NCI-H2107 treated with DMSO at 0.1 percent for 48 hours (cell line): ENCODE measurements at regions not wholly inside any gene's neighbourhood (a gene's known extent, or its start where the extent isn't known, plus 50 kb on each side); places are given as distances from the start of the nearest gene placed in this dataset.

Experiments used
- DNase-seq: peaks from one replicate; lab custom pipeline; 2025; ENCODE audit not compliant: unreplicated experiment; lab: John Stamatoyannopoulos, UW

DNA sequence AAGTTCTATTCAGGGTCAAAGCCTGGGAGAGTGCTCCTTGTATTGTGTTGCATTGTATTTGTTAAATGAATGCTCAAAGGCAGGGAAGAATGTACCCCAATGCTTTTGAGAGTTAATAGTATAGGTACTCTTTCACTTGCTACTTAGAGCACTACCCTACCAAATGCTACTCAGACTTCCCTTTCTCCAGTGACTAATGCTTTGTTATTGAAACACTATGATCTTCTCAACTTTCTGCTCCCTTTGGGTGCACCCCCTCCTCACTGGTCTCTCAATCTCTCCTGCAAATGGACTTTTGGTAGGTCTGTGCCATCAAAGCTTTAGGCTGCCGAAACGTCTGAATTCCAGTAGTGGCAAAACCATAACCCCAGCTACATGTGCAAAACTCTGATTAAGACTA is 177.7 kb upstream of the AHR start:
- DNase-seq: no peak

DNA sequence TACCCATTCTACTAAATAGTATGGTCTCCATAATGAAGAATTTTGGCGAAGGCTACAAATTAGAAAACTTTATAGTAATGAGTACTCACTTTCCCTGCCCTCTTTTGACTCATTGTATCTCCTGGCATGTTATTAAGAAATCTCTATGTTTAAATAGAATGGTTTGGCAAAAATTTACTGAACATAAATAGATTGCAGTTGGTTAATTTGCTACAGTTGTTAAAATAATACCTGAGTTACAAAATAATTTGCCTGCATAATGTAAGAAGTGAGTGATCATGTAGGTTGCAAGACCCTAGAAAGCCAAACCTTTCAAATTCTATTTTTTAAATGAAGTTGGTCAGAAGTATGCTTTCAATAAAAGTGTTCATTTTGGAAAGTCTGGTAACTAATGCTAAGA is 176.8 kb upstream of the AHR start:
- no peak for DNase-seq

DNA sequence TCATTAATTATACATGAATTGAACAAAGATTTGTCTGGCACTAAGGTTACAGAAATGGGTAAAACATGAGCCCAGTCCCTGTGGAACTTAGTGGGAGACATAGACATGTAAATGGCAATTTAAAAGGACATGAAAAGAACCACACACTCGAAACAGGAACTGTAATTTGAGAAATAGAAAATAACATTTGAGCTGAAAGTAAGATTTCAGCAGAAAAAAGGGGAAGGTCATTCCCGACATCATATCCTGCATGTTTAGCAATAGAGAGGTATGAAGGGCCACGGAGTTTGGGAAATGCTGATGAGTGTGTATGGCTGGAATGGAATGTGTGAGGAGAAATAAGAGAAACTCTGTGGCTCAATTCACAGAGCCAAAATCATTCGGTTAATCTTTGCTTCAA is 175.4 kb upstream of the AHR start:
- DNase-seq: no peak

DNA sequence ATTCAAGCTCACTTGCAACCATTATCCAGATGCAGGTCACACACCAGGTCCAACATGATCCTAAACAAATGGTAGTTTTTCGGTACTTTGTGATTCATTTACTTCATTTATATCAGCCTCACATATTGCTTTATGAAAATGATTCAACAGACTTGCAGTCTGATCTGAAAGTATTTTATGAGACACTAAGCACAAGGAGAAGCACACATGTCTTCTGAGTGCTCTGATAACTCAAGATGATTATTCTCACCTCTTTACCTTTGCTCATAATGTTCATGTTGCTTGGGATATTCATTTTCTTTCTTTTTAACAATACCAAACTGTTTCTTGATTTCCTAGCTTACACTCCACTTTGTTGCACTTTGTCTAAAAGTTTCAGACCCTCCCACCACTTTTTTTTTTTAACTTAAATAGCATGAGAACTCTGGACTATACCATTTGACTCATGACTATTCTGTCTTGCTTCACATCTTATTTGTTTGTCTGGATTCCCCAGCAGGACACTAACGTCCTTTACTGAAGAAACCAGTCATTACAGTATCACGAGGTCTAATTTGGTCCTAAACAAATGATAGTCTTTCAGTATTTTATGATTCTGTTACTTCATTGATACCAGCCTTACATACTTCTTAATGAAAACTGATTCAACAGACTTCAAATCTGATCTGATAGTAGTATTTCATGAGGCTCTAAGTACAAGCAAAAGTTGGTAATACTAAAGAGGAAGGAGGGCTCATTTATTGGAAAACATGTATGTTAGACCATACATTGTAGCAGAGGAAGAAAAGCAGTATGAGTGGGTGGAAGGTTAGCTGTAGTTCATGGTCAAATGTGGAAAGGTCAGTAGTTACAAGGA is 171.8 kb upstream of the AHR start:
- DNase-seq: no peak

DNA sequence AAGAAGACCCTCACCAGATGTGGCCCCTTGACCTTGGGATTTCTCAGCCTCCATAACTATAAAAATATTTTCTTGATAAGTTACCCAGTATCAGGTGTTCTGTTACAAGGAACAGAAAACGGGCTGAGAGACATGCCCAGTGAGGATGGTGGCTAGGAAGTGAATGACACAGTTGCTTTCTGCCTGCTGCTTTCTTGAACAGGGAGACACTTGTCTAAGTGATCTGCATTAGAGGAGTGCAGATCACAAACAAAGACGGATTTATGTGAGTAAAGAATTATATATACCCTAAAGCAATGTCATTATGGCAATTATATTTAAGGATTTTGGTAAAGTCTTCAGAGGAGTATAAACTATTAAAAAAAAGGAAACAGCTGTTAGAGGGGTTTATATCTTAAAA is 169.2 kb upstream of the AHR start:
- DNase-seq: no peak

DNA sequence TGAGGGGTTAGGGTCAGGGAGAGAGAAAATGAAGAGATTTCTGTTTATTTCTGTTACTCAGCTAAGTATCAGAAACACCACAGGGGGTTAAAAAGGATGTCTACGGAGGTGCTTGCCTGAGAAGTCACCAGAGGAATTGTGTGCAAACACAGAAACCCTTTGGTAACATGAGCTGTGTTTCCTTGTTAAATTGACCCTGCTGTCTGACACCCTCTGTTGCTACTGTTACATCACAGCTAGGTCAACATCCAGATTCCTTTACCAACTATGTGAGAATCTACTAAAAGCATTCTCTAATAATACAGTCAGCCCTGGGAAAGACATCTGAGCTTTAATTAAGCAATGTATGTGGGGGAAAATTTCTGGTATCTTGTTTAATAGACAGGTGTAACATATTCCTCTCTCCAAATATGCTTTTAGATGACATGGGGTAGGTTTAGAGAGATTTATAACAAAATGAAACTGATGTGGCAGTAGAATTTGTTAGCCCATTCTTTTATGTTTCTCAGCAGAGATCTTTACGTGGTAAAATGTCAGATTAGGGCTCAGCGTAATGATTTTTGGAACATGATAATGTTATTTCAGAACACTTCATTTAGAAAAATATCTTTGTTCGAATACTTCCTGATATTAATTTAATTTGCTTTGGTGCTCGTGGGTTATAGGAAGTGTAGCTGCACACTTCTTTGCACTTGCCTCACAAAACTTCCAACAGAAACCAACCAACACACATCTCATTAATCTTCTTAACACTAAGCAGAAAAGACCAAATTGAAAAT is 168.0 kb upstream of the AHR start:
- DNase-seq: no peak

DNA sequence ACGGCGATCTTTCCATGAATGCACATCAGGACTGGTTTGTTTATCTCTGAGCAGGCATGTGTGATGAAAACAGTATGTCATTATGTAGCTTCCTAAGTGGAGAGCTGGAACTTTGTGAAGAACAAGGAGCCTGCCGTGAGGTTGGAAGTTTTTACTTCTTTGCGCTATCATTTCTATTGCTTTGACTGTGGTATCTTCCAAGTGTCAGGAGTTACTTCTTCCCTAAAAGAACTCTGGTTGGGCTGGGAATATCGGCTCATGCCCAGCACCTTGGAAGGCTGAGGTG is 167.4 kb upstream of the AHR start:
- no peak for DNase-seq

DNA sequence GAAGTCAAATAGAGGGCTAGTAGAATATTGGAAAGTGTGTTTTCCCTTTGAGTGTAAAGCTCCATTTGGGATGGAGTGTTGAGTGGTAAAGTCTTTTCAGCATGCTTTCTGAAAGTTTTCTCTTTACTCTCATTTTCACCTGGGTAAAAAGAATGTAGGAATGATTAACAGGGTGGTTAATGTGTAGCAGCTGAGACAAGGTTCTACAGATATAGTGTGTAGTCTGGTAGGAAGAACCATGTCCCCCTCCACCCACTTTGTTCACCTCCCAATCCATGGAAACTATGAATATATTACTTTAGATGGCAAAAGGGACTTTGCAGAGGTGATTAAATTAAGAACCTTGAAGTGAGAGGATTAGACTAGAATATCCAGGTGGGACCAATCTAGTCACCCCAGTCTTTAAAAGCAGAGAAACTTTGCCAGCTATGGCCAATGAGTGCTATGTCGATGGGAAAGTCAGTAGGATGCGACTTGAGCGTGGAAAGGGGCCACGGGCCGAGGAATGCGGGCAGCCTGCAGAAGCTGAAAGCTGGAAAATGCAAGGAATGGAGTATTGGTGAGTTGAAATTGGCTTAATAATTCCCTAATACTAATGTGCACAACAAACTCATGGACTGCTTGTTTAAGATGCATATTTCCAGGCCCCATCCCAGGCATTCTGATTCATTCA is 166.3 kb upstream of the AHR start:
- DNase-seq: no peak

DNA sequence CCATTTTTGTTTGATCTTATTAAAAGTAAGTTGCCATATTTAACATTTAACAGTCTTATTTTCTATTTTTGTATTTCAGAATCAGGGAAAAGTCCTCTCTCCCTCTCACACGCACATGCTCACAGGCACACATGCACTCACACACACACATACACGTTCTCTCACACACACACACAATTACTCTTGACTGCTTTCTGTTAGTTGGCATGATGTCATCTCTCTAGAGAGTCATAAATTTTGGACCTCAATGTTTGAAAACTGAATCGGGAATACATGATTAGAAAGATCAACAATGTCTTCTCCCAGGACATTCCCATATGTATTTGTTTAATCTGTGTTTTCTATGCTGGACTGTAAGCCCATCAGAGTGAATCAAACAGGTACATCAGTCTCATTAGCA is 165.7 kb upstream of the AHR start:
- DNase-seq: no peak

DNA sequence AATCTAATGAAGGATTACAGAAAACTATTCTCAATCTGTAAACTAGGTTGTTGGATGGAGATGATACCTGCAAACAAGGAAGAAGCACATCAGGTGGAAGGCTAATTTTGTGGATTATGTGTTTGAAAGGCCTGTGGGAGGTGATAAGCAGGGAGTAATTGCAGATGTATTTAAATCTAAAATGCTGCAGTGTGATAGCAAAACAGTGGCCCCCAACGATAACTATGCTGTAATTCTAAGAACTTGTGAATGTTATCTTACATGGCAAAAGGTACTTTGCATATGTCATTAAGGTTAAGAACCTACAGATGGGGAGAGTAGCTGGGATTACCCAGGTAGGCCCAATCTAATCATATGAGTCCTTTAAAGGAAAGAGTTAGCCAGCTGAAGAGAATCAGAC is 164.5 kb upstream of the AHR start:
- no peak for DNase-seq

DNA sequence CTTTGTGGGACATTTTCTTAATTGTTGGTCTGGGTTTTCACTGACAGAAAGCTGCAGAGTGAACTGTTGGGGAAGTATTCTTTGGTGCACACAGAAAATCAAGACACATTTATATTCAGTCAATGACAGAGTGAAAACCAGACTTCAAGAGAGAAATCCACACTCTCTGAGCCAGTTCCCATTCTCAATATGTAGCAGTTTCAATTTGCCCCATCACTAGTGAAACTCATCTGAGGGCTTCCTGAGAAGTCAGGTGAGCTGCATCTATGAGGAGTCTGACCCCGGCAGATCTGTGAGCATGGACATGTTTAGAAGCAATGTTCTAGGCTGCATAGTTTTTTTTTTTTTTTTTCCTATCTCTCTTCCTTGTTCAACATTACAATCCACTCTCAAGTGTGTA is 163.7 kb upstream of the AHR start:
- no peak for DNase-seq

DNA sequence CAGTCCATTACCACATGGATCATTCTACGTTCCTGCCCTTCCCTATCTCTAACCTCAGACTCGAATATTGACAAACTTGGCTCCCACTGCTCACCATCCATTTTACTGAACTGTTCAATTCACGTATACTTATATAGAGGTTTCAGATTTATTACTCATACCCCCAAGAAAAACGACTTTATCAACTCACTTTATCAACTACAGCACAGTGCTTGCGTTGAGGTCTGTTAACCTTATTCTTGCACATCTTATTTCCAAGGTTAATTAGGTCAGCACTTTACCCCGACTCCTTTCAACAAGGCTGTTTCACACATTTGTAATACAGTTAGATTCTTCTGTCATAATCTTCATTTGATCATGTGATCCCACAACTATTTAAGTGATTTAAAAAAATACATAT is 162.3 kb upstream of the AHR start:
- DNase-seq: no peak

DNA sequence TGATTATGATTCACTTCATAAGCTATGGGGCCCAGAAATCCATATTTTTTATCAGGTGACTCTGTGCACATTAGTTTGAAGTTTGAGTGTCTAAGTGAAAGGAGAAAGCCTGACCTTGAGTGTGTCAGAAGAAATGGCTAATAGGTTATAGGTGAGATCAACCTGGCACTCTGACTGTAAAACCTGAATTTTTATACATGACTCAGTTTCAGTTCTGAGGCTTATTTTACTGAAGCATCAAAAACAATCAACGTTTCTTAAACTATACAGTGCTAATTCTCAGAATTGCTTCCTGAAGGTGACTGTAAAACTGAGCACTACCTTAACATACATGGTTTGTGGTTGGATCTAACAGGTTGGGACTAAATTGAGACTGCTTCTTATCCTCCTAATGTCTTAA is 159.4 kb upstream of the AHR start:
- DNase-seq: no peak

DNA sequence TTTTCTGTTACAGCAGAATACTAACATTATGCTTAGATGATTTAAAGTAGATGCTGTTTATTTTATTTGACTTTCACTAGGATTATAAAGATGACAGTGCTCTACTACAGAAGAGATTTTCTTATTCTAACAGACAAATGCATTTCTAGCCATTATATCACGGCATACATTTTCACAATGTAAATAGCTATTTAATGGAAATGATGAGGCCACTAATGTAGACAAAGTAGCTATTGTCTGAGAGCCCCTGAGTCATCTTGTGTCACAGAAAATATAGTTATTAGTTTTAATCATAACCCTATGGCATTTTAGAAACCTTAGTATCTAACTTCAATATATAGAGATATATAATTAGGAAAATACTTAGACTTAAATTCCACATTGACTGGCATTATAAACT is 158.0 kb upstream of the AHR start:
- DNase-seq: no peak

DNA sequence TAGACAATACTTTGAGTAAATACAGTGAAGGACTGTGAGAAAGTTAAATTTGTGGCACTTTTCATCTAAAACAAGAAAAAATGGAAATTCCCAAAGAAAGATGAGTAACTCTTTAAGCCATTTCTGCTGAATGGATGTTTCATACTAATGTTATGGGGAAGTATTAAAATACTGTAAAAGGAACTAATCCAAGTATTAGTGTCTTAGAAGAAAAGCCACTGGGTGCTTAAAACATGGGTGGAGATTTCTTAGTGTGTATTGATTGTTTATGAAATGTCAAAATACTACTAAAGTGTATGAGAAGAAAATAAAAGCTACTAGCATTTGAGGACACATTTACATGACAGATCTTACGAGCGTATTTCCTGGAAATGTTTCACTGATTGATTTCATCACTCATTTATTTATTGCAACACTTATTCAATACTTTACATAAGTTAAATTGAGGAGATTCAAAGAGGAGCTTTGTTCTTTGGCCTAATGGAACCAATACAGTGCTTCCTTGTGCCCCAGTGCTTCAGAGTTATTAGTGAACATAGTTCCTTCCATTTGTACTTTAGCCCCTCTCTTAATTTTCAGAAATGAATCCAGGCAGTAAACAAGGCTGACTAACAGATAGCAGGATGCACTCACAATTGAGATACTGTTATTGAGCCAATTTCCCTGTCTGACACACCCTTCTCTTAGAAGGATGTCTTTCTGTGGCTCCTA is 155.5 kb upstream of the AHR start:
- DNase-seq: no peak

DNA sequence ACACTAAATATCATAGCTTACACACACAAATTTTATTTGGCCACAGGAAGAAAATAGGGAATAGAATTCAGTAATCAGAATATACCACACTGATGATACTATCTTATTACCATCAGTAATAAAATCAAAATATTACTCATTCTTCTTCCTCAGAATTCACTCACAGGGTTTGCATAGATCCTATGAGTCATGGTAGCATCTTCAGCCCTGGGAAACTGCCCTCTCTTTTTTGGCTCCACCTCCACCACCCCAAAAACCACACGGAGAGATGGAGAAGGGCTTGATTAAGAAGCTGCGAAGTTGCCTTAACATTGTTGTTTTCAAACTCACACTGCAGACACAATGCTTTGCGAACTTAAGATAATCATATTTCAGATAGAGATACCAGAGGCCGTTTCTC is 154.1 kb upstream of the AHR start:
- no peak for DNase-seq

DNA sequence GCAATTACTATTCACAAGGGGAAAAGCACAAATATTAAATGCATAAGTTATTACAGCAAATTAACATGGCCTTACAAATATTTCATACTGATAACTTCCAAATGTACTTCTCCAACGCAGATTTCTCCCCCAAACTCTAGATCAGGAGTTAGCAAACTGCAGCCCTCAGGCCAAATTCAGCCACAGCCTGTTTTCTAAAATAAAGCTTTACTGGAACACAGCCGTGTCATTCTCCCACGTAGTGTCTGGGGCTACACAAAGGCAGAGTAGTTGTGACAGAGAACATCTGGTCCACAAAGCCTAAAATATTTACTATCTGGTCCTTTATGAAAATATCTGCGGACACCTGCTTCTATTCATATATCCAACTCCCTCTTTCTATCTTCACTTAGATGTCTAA is 151.8 kb upstream of the AHR start:
- no peak for DNase-seq

DNA sequence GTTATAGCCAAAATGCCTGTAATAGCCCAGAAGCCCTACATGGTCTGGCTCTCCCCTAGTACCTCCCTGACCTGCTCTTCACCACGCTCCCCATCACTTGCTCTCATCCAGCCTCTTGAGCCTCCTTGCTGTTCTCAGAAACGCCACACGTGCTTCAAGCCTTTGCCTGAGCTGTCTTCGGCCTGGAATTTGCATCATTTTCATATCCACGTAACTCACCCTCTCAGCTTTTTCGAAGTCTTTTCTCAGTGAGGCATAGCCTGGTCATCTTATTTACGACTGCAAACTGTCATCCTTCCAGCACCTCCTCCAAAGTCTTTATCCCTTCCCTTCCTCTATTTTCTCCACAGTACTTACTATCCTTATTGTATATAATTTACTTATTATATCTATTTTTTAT is 151.0 kb upstream of the AHR start:
- no peak for DNase-seq

DNA sequence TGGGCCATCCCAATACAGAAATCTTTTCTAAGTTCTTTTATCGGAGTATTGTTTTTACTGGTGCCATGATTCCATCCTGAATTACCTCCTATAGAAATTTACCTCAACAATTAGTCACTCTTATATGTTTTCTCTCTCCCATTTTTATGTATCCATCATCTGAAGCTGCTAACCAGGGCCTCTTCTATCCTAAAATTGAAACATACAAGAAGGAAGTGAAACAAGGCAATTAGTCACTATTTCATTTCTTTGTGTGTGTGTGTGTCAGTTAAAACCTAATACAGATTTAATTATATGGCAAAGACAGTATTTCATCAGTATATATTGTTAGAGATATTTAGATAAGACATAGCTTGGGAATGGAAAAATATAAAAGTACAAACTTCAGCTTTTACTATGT is 148.4 kb upstream of the AHR start:
- DNase-seq: no peak

DNA sequence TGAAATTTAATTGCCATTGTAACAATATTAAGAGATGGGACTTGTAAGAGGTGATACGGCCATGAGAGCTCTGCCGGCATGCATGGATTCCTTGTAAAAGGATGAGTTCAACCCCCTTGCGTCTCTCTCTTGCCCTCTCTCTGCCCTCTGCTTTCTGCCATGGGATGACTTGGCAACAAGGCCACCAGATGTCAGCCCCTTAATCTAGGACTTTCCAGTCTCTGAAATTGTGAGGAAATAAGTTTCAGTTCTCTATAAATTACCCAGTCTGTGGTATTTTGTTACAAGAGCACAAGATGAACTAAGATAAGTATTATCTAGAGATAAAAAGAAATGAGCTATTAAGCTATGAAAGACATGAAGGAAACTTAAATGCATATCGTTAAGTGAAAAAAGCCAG is 145.7 kb upstream of the AHR start:
- no peak for DNase-seq

DNA sequence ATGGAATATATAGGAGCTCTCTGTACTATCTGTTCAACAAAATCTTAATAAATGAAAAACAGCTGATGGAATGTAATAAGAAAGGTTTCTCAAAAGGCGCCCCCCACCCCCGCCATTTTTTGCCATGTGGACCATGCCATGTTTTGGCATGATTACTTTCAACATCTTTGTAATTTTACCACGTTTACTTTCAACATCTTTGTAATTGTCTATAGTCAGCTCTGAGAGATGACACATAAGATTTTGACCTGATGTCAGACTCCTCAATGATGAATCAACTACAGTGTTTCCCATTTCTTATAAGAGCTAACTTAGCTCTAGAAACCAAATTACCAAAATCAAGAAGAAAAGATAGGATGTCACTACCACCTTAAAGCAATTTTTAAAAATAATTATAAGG is 144.9 kb upstream of the AHR start:
- DNase-seq: no peak

DNA sequence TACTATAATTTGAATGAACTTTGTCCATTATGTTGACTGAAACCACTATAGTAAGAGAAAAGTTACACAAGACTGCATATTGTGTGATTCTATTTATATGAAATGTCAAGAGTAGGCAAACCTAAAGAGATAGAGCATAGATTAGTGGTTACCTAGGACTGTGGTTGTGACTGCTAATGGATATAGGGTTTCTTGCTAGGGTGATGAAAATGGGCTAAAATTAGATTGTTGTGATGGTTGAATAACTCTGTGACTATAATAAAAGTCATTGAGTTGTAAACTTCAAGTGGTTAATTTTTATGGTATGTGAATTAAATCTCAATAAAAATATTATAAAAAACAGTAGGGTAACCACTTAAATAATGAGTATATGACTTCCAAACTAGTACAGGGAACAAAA is 142.9 kb upstream of the AHR start:
- DNase-seq: no peak
